Stomach (tissue), 4 donors: ENCODE measurements at regions not wholly inside any gene's neighbourhood (a gene's known extent, or its start where the extent isn't known, plus 50 kb on each side); places are given as distances from the start of the nearest gene placed in this dataset.

ENCODE experiments used
- POLR2A ChIP-seq, 4 donors: fragments of 450-650 bp; IDR thresholded peaks; one replicate each; pipeline ENCODE4 v1.6.1; 2016; ENCODE audit warnings: antibody characterized with exemption in 4 of 4, control low read depth in 2 of 4, mild to moderate bottlenecking in 1 of 4, moderate library complexity in 1 of 4
- TF ChIP-seq, protein P1 (sequence below), 7 experiments: fragments of 450-650 bp in 4 of 7; fragments of 200-600 bp in 3 of 7; sonication (generic) in 3 of 7; IDR thresholded peaks; one replicate each; pipeline ENCODE4 v1.5.1; 2016 to 2019; ENCODE audit warnings: antibody characterized with exemption in 7 of 7, control low read depth in 2 of 7, mild to moderate bottlenecking in 1 of 7

DNA sequence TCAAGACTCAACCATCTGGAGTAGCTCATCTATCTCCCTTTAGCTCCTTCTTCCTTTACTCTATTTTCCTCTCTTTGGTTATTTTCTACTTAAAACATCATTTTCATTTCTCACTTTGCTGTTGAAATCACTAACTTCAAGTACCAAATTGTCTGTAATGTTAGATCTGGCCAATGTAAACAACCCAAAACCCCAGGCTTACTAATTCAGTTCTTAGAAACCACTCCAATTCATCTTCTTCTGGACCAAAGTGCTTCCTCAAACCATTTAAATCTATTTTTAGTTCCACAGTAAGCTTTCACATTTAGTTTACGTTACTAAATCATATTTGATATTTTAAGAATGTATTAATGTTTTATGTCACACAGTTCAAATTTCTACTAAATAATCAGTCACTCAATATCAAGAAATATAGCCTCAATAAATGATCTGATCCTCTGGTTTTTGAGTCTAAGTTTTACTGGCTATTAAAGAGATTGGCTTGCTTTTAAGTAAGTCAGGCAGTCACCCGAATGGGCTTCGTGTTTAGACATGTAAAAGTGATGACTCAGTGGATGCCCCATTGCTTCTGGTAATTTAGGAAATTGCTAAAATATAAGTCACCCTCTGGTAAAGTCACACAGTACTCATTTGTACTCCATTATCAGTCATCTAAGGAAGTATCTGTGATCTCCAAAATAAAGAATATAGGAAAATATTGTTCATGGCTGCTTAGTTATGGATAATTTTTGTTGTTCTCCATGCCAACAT is 527.2 kb upstream of the SOX11 start:
- TF ChIP-seq, protein P1, sequence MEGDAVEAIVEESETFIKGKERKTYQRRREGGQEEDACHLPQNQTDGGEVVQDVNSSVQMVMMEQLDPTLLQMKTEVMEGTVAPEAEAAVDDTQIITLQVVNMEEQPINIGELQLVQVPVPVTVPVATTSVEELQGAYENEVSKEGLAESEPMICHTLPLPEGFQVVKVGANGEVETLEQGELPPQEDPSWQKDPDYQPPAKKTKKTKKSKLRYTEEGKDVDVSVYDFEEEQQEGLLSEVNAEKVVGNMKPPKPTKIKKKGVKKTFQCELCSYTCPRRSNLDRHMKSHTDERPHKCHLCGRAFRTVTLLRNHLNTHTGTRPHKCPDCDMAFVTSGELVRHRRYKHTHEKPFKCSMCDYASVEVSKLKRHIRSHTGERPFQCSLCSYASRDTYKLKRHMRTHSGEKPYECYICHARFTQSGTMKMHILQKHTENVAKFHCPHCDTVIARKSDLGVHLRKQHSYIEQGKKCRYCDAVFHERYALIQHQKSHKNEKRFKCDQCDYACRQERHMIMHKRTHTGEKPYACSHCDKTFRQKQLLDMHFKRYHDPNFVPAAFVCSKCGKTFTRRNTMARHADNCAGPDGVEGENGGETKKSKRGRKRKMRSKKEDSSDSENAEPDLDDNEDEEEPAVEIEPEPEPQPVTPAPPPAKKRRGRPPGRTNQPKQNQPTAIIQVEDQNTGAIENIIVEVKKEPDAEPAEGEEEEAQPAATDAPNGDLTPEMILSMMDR (IDR thresholded peaks at IDR 0.05), result no peak
- TF ChIP-seq POLR2A (IDR thresholded peaks at IDR 0.05), result no peak
